SK-N-SH (cell line): ENCODE measurements at regions not wholly inside any gene's neighbourhood (a gene's known extent, or its start where the extent isn't known, plus 50 kb on each side); places are given as distances from the start of the nearest gene placed in this dataset.

ENCODE experiments used
- CTCF ChIA-PET: fragments of 300-600, 350-600 bp; formaldehyde crosslinking; extraction: SDS; loops from one replicate; lab custom pipeline; 2021; lab: Yijun Ruan, JAX
- POLR2A ChIA-PET: fragments of 350-600 bp; sonication (Branson Sonifier 250); formaldehyde crosslinking; extraction: SDS; loops from one replicate; lab custom pipeline; 2020; ENCODE audit warnings: antibody characterized with exemption, inconsistent platforms; lab: Yijun Ruan, JAX
- DNase-seq: peaks from one replicate; pipeline ENCODE4 v3.0.0; 2012
- H2AFZ ChIP-seq: fragments of 200-600 bp; sonication (generic); 2 replicates; pipeline ENCODE4 v1.8.1; 2016; ENCODE audit warnings: antibody characterized with exemption, mild to moderate bottlenecking, low read depth
- H3F3A ChIP-seq: fragments of 200-600 bp; sonication (generic); replicated peaks from 2 replicates; pipeline ENCODE3; 2016; ENCODE audit warnings: antibody characterized with exemption, mild to moderate bottlenecking; ENCODE audit not compliant: insufficient read depth
- H3K27ac ChIP-seq, 2 experiments: fragments of 200-500 bp in 1 of 2; fragments of 200-600 bp in 1 of 2; sonication (Bioruptor generic) in 1 of 2; sonication (generic), shearing (Covaris generic) in 1 of 2; 2 replicates each; pipeline versions ENCODE4 v1.5.1 to v1.6.1; 2014 to 2016; ENCODE audit warnings: low read depth in 2 of 2, inconsistent platforms in 1 of 2, low read length in 1 of 2, mild to moderate bottlenecking in 1 of 2, mixed read lengths in 1 of 2
- H3K27me3 ChIP-seq: fragments of 200-600 bp; sonication (generic), shearing (Covaris generic); 2 replicates; pipeline ENCODE4 v1.6.1; 2016; ENCODE audit warnings: mixed run types; ENCODE audit not compliant: insufficient read depth
- H3K36me3 ChIP-seq, 2 experiments: fragments of 200-500 bp in 1 of 2; fragments of 200-600 bp in 1 of 2; sonication (Bioruptor generic) in 1 of 2; sonication (generic) in 1 of 2; replicated peaks in 1 of 2; 2 replicates each; pipeline versions ENCODE3 to v1.5.1; 2014 to 2016; ENCODE audit warnings: low read length in 1 of 2, mild to moderate bottlenecking in 1 of 2; ENCODE audit not compliant: insufficient read depth in 2 of 2, control insufficient read depth in 1 of 2
- H3K4me1 ChIP-seq, 2 experiments: fragments of 200-500 bp in 1 of 2; fragments of 200-600 bp in 1 of 2; sonication (Bioruptor generic) in 1 of 2; sonication (generic), shearing (Covaris generic) in 1 of 2; 2 replicates each; pipeline versions ENCODE4 v1.5.1 to v1.6.1; 2014 to 2016; ENCODE audit warnings: low read depth in 1 of 2, low read length in 1 of 2, mixed run types in 1 of 2; ENCODE audit not compliant: insufficient read depth in 2 of 2, control insufficient read depth in 1 of 2
- H3K4me2 ChIP-seq: fragments of 200-600 bp; sonication (generic), shearing (Covaris generic); 2 replicates; pipeline ENCODE4 v1.6.1; 2017; ENCODE audit warnings: mixed run types
- H3K4me3 ChIP-seq, 2 experiments: fragments of 200-500 bp in 1 of 2; fragments of 200-600 bp in 1 of 2; sonication (Bioruptor generic) in 1 of 2; sonication (generic), shearing (Covaris generic) in 1 of 2; 2 replicates each; pipeline versions ENCODE4 v1.5.1 to v1.8.1; 2014 to 2016; ENCODE audit warnings: low read depth in 2 of 2, inconsistent platforms in 1 of 2, low read length in 1 of 2, mild to moderate bottlenecking in 1 of 2, mixed read lengths in 1 of 2, moderate library complexity in 1 of 2
- H3K79me2 ChIP-seq: fragments of 200-600 bp; sonication (generic); 2 replicates; pipeline ENCODE4 v1.8.1; 2017; ENCODE audit warnings: mild to moderate bottlenecking; ENCODE audit not compliant: insufficient read depth
- H3K9ac ChIP-seq: fragments of 200-600 bp; sonication (generic); 2 replicates; pipeline ENCODE4 v1.6.1; 2017; ENCODE audit warnings: mixed run types
- H3K9me2 ChIP-seq: fragments of 200-600 bp; sonication (generic); 2 replicates; pipeline ENCODE4 v1.6.1; 2017; ENCODE audit warnings: mixed run types
- H3K9me3 ChIP-seq: fragments of 200-600 bp; sonication (generic); 2 replicates; pipeline ENCODE4 v1.6.1; 2017; ENCODE audit warnings: mixed run types, mild to moderate bottlenecking, moderate library complexity
- H4K20me1 ChIP-seq: fragments of 200-600 bp; sonication (generic); 2 replicates; pipeline ENCODE4 v1.6.1; 2017; ENCODE audit warnings: mild to moderate bottlenecking, mixed run types; ENCODE audit not compliant: insufficient read depth
- CHD2 ChIP-seq: fragments of 150-350 bp; IDR thresholded peaks from 2 replicates; pipeline ENCODE4 v1.6.1; 2018; ENCODE audit warnings: low read length; ENCODE audit not compliant: partially characterized antibody
- EZH2phosphoT487 ChIP-seq: fragments of 200-600 bp; sonication (generic); IDR thresholded peaks from 2 replicates; pipeline ENCODE4 v1.6.1; 2017; ENCODE audit warnings: low read depth, mixed run types, mild to moderate bottlenecking, antibody characterized with exemption, moderate library complexity, borderline replicate concordance
- FOSL2 ChIP-seq: IDR thresholded peaks from 2 replicates; pipeline ENCODE4 v1.4.0; 2012; ENCODE audit warnings: low read depth, mild to moderate bottlenecking, moderate library complexity, borderline replicate concordance
- FOXJ3 ChIP-seq: sonication (generic); formaldehyde crosslinking; IDR thresholded peaks from 2 replicates; pipeline ENCODE4 v1.5.1; 2020; ENCODE audit warnings: mild to moderate bottlenecking, missing genetic modification reagents
- FOXM1 ChIP-seq: IDR thresholded peaks from 2 replicates; pipeline ENCODE4 v1.4.0; 2012; ENCODE audit warnings: low read depth, mild to moderate bottlenecking
- GATA2 ChIP-seq: sonication (generic); formaldehyde crosslinking; IDR thresholded peaks from 2 replicates; pipeline ENCODE4 v1.5.0; 2020; ENCODE audit warnings: mild to moderate bottlenecking, missing genetic modification reagents
- JUND ChIP-seq: IDR thresholded peaks from 2 replicates; pipeline ENCODE4 v1.4.0; 2012
- NFIC ChIP-seq: IDR thresholded peaks from 2 replicates; pipeline ENCODE4 v1.4.0; 2012; ENCODE audit warnings: borderline replicate concordance
- RAD21 ChIP-seq: IDR thresholded peaks from 2 replicates; pipeline ENCODE4 v1.6.1; 2012; ENCODE audit warnings: mild to moderate bottlenecking, low read length
- RFX5 ChIP-seq: IDR thresholded peaks from 2 replicates; pipeline ENCODE4 v1.6.1; 2012; ENCODE audit warnings: mild to moderate bottlenecking, improper control_type of control experiment, low read length
- WGBS: methylation state at CpG from one replicate; pipeline ENCODE4 v1.1.6; 2017; ENCODE audit warnings: low lambda C conversion rate; 5-methylcytosine and 5-hydroxymethylcytosine counted together
- TF ChIP-seq, protein P1 (sequence below): IDR thresholded peaks from 2 replicates; pipeline ENCODE4 v1.6.1; 2012; ENCODE audit warnings: mild to moderate bottlenecking, low read depth, low read length, moderate library complexity
- TF ChIP-seq, protein P2 (sequence below): fragments of 200-600 bp; sonication (generic); IDR thresholded peaks from 2 replicates; pipeline ENCODE4 v1.6.1; 2017; ENCODE audit warnings: antibody characterized with exemption, mild to moderate bottlenecking, moderate library complexity
- TF ChIP-seq, protein P3 (sequence below): IDR thresholded peaks from 2 replicates; pipeline ENCODE4; 2012

DNA sequence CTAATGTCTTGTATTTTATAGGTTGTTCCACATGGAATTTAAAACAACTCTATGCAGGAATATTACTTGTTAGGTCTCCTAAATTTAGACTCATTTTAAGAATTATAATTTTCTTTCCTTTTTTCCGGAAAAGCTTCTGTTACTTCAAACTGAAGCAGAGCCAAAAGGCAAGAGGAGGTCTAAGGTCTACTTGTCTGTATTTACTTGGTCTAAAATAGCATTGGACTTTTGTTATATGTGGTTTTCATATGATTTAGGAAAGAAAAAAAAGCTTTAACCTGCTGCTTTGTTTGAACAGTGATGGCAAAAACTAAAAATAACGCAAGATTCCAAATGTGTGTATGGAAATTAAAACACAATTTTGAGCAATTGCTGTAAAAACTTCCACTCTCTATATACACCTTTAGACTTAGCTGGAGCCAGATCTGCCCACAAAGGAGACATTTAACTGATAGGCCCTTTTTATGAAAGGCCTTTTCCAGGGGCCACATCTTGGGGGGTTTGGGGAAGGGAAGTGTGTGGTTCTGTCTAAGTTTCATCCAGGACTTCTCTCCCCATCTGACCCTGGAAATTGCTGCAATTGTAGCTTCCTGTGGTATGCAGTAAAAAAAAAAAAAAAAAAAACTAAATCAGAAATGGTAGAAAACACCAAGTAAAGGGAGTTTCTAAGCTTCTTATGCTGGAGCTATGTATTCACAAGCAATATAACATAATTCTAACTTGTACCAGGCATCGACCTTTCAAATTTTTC lies 307.7 kb upstream of the MEF2C start:
- Histone ChIP-seq H4K20me1 (no peaks in the 10 kb centered on the region), H3K4me2 (no peak overlapping the region), H3K4me1 (no peaks in the 10 kb centered on the region), H3K9me2 (no peaks in the 10 kb centered on the region), H3K9ac (no peak overlapping the region), H2AFZ (no peak overlapping the region), H3K4me3 (no peak overlapping the region), H3K79me2 (no peaks in the 10 kb centered on the region), H3K9me3 (no peaks in the 10 kb centered on the region), H3K27me3 (no peaks in the 10 kb centered on the region), H3K27ac (no peak overlapping the region), H3K36me3 (no peaks in the 10 kb centered on the region), H3F3A (no peaks in the 10 kb centered on the region)
- 76% methylated on average over 3 of the region's 3 CpGs for WGBS
- TF ChIP-seq FOSL2 (no peak), FOXM1 (no peak), RFX5 (no peak), EZH2phosphoT487 (no peak), FOXJ3 (CRISPR knock-in tag) (no peak)
- TF ChIP-seq, protein P1, sequence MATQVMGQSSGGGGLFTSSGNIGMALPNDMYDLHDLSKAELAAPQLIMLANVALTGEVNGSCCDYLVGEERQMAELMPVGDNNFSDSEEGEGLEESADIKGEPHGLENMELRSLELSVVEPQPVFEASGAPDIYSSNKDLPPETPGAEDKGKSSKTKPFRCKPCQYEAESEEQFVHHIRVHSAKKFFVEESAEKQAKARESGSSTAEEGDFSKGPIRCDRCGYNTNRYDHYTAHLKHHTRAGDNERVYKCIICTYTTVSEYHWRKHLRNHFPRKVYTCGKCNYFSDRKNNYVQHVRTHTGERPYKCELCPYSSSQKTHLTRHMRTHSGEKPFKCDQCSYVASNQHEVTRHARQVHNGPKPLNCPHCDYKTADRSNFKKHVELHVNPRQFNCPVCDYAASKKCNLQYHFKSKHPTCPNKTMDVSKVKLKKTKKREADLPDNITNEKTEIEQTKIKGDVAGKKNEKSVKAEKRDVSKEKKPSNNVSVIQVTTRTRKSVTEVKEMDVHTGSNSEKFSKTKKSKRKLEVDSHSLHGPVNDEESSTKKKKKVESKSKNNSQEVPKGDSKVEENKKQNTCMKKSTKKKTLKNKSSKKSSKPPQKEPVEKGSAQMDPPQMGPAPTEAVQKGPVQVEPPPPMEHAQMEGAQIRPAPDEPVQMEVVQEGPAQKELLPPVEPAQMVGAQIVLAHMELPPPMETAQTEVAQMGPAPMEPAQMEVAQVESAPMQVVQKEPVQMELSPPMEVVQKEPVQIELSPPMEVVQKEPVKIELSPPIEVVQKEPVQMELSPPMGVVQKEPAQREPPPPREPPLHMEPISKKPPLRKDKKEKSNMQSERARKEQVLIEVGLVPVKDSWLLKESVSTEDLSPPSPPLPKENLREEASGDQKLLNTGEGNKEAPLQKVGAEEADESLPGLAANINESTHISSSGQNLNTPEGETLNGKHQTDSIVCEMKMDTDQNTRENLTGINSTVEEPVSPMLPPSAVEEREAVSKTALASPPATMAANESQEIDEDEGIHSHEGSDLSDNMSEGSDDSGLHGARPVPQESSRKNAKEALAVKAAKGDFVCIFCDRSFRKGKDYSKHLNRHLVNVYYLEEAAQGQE = no peak
- TF ChIP-seq, protein P2, sequence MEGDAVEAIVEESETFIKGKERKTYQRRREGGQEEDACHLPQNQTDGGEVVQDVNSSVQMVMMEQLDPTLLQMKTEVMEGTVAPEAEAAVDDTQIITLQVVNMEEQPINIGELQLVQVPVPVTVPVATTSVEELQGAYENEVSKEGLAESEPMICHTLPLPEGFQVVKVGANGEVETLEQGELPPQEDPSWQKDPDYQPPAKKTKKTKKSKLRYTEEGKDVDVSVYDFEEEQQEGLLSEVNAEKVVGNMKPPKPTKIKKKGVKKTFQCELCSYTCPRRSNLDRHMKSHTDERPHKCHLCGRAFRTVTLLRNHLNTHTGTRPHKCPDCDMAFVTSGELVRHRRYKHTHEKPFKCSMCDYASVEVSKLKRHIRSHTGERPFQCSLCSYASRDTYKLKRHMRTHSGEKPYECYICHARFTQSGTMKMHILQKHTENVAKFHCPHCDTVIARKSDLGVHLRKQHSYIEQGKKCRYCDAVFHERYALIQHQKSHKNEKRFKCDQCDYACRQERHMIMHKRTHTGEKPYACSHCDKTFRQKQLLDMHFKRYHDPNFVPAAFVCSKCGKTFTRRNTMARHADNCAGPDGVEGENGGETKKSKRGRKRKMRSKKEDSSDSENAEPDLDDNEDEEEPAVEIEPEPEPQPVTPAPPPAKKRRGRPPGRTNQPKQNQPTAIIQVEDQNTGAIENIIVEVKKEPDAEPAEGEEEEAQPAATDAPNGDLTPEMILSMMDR = no peak
- CTCF ChIA-PET = no interaction called here
- POLR2A ChIA-PET = no interaction called here
- DNase-seq = no peak

GRCh38 chr5:89187883-89188465 lies 305.0 kb upstream of the MEF2C start:
- H3K4me2 ChIP-seq = no peak overlapping the region
- 82% methylated on average over 1 of the region's 1 CpG for WGBS
- H2AFZ ChIP-seq = no peak overlapping the region
- H3K4me1 ChIP-seq = no peaks in the 10 kb centered on the region
- H3K4me3 ChIP-seq = no peak overlapping the region
- TF ChIP-seq JUND = no peak
- no peak for TF ChIP-seq FOXJ3 (CRISPR knock-in tag)
- TF ChIP-seq, protein P3, sequence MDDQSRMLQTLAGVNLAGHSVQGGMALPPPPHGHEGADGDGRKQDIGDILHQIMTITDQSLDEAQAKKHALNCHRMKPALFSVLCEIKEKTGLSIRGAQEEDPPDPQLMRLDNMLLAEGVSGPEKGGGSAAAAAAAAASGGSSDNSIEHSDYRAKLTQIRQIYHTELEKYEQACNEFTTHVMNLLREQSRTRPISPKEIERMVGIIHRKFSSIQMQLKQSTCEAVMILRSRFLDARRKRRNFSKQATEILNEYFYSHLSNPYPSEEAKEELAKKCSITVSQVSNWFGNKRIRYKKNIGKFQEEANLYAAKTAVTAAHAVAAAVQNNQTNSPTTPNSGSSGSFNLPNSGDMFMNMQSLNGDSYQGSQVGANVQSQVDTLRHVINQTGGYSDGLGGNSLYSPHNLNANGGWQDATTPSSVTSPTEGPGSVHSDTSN = no peak
- no peak for TF ChIP-seq NFIC
- no peak for TF ChIP-seq RAD21
- no peak for TF ChIP-seq EZH2phosphoT487
- TF ChIP-seq CHD2 = no peak
- TF ChIP-seq GATA2 (CRISPR knock-in tag) = no peak
- TF ChIP-seq, protein P1 = no peak
- no peaks in the 10 kb centered on the region for H3K9me2 ChIP-seq
- no peaks in the 10 kb centered on the region for H3K36me3 ChIP-seq
- H3K27ac ChIP-seq = no peak overlapping the region
- ChIA-PET POLR2A (no interaction called here), CTCF (no interaction called here)
- H3K9ac ChIP-seq = no peak overlapping the region
- H3F3A ChIP-seq = no peaks in the 10 kb centered on the region
- H4K20me1 ChIP-seq = no peaks in the 10 kb centered on the region
- H3K79me2 ChIP-seq = no peaks in the 10 kb centered on the region
- H3K27me3 ChIP-seq = no peaks in the 10 kb centered on the region
- no peaks in the 10 kb centered on the region for H3K9me3 ChIP-seq
- no peak for DNase-seq
